ENCODE measurements at regions not wholly inside any gene's neighbourhood (a gene's known extent, or its start where the extent isn't known, plus 50 kb on each side); places are given as distances from the start of the nearest gene placed in this dataset.
"Not testable (repeated sequence)": the region's sequence is repeated elsewhere in the genome, so short reads cannot be mapped to it uniquely, and the experiment has no call there.

DNA sequence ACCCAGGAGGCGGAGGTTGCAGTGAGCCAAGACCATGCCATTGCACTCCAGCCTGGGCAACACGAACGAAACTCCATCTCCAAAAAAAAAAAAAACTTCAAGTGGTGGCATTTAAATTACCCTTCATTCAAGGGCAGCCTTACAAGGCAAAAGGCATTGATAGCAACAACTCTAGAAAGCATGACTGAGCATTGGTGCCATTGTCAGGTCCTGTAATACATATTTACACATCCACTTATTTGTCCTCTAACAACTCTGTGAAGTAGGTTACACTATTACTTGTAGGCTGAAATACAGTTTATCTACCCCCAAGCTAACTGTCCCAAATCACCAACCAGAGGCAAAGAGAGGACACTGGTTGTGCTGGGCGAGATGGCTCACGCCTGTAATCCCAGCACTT lies 52.7 kb upstream of the LARP1 start:
- DNase-seq (ENCODE audit: low read depth, low spot score), result no peak
- ChIA-PET CTCF (no interaction called here), POLR2A (no interaction called here)
- TF ChIP-seq, protein P1, sequence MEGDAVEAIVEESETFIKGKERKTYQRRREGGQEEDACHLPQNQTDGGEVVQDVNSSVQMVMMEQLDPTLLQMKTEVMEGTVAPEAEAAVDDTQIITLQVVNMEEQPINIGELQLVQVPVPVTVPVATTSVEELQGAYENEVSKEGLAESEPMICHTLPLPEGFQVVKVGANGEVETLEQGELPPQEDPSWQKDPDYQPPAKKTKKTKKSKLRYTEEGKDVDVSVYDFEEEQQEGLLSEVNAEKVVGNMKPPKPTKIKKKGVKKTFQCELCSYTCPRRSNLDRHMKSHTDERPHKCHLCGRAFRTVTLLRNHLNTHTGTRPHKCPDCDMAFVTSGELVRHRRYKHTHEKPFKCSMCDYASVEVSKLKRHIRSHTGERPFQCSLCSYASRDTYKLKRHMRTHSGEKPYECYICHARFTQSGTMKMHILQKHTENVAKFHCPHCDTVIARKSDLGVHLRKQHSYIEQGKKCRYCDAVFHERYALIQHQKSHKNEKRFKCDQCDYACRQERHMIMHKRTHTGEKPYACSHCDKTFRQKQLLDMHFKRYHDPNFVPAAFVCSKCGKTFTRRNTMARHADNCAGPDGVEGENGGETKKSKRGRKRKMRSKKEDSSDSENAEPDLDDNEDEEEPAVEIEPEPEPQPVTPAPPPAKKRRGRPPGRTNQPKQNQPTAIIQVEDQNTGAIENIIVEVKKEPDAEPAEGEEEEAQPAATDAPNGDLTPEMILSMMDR (IDR thresholded peaks at IDR 0.05; ENCODE audit: insufficient read depth, low read length, missing control alignments), result no peak
- no peak overlapping the region for H3K4me3 ChIP-seq (ENCODE audit: low read depth, low read length)

DNA sequence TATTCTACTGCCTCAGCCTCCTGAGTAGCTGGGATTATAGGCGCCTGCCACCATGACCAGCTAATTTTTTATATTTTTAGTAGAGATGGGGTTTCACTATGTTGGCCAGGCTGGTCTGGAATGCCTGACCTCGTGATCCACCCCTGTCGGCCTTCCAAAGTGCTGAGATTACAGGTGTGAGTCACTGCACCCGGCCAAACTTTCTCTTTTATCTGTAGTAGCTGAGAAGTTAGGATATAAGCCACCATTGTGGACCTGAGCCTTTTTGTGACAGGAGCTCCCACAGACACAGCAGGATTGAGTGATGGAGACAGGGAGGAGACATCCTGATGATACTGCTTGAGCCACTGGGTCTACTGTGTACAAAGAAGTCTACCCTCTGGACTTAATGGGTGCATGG lies 53.5 kb upstream of the LARP1 start:
- H3K4me3 ChIP-seq (ENCODE audit: low read depth, low read length); DNase-seq (ENCODE audit: low read depth, low spot score); POLR2A ChIA-PET: not testable (repeated sequence)
- CTCF ChIA-PET, result interaction anchor here (1.6 kb wide), 1 partner anchor 51 kb away, joined by 3 read pairs; no protein-coding TSS in a partner anchor

DNA sequence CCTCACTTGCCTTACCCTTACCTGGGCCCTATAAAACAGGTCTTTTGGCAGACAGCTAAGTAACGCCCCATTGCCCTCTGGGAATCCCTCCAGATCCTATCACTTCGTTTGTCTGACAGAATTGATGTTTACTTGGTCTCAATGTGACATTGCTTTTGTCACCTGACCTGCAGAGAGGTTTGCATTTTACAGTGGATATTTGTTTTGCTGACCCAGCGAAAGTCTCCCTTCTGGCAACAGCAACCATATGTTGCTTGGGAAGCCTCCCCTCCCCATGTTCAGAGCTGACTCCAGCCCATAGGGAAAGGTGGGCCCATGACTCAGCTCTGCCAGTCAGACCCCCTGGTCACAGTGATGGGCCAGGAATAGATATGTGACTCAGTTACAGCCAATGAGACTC lies 54.0 kb upstream of the LARP1 start:
- POLR2A ChIA-PET, result no interaction called here
- CTCF ChIA-PET, result interaction anchor here (1.6 kb wide), 1 partner anchor 51 kb away, joined by 3 read pairs; no protein-coding TSS in a partner anchor
- H3K4me3 ChIP-seq (ENCODE audit: low read depth, low read length), result no peak overlapping the region
- no peak for DNase-seq (ENCODE audit: low read depth, low spot score)
- TF ChIP-seq, protein P1 (IDR thresholded peaks at IDR 0.05; ENCODE audit: insufficient read depth, low read length, missing control alignments), result no peak

DNA sequence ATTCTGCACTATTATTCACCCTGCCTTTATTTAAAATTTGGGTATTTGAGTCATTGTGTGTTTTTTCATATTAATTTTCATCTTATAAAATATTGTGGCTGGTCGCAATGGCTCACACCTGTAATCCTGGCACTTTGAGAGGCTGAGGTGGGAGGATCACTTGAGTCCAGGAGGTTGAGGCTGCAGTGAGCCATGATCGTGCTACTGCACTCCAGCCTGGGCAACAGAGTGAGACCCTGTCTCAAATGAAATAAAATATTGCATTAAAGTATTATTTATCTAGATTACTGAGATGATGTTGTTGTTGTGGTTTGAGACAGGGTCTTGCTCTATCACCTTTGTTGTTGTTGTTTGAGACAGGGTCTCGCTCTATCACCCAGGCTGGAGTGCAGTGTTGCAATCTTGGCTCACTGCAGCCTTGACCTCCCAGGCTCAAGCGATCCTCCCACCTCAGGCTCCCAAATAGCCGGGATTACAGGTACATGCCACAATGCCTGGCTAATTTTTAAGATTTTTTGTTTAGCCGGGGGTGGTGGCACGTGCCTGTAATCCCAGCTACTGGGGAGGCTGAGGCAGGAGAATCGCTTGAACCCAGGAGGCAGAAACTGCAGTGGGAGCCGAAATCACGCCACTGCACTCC lies 54.8 kb upstream of the LARP1 start:
- CTCF ChIA-PET, result interaction anchor here (1.6 kb wide), 1 partner anchor 50 kb away, joined by 3 read pairs; no protein-coding TSS in a partner anchor

DNA sequence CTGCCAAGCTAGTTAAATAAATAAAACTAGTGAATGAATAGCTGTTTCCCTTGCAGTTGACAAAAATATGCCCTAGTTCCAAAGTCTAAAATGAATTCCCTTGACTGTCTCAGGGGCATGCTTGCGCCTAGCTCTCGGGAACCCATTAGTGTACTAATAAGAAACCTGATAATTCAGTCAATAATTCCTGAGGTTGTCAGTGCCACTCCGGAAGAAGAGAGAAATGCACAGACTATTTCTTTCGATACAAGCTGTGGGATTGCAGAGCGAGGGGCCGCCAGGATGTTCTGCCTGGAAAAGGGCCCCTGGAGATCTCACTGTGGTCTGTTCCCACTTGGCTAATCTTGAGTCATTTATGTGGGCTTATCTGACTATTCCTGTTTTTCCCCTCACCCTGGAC lies 56.4 kb upstream of the LARP1 start:
- DNase-seq (ENCODE audit: low read depth, low spot score), result no peak
- POLR2A ChIA-PET, result no interaction called here
- no peak overlapping the region for H3K4me3 ChIP-seq (ENCODE audit: low read depth, low read length)
- TF ChIP-seq, protein P1 (IDR thresholded peaks at IDR 0.05; ENCODE audit: insufficient read depth, low read length, missing control alignments), result no peak
- CTCF ChIA-PET, result no interaction called here

More for the DNA sequence above, 54.8 kb upstream of the LARP1 start:
- DNase-seq (ENCODE audit: low read depth, low spot score); H3K4me3 ChIP-seq (ENCODE audit: low read depth, low read length); POLR2A ChIA-PET: not testable (repeated sequence)

DNA sequence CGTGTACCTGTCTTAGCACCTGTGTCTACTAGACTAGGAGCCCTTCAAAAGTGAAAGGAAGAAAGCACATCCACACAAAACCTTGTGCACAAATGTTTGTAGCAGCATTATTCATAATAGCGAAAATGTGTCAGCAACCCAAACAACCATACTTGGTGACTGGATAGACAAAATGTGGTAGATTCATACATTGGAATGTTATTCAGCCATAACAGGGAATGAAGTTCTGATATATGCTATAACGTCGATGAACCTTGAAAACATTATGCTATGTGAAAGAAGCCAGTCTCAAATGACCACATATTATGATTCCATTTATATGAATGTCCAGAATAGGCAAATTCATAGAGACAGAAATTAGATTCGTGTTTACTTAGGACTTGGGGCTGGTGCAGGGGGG lies 57.8 kb upstream of the LARP1 start:
- CTCF ChIA-PET, result no interaction called here
- POLR2A ChIA-PET, result no interaction called here
- peak overlapping the region; percentile 8; the same call in 1 of the 2 replicates for H3K4me3 ChIP-seq (ENCODE audit: low read depth, low read length)
- peak; percentile 12 for DNase-seq (ENCODE audit: low read depth, low spot score)
- TF ChIP-seq, protein P1 (IDR thresholded peaks at IDR 0.05; ENCODE audit: insufficient read depth, low read length, missing control alignments), result no peak

DNA sequence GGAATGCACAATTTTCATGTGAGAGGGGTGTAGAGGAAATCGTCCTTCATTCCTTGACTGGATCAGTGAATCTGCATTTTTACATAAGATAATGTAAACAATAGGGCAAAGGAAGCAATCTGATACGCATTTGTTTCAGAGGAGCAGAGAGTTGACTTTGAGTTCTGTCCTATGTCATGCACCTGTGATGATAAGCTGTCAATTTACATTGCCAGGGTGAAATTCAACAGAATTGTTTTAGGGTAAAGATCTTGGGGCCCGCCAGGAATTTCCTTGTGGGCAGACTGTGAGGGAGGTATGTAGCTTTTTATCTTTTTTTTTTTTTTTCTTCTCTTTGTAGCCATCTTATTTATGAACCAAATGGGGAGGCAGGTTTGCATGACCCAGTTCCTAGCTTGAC lies 58.3 kb upstream of the LARP1 start:
- H3K4me3 ChIP-seq (ENCODE audit: low read depth, low read length), result no peak overlapping the region
- DNase-seq (ENCODE audit: low read depth, low spot score), result no peak
- CTCF ChIA-PET, result no interaction called here
- TF ChIP-seq, protein P1 (IDR thresholded peaks at IDR 0.05; ENCODE audit: insufficient read depth, low read length, missing control alignments), result no peak
- POLR2A ChIA-PET, result no interaction called here
